Endothelial cell of umbilical vein (primary cell): ENCODE measurements at regions not wholly inside any gene's neighbourhood (a gene's known extent, or its start where the extent isn't known, plus 50 kb on each side); places are given as distances from the start of the nearest gene placed in this dataset.
"Not testable (repeated sequence)": the region's sequence is repeated elsewhere in the genome, so short reads cannot be mapped to it uniquely, and the experiment has no call there.

Experiments used
- BruUV-seq: library from RNA; stranded (reverse); fragments of 400-500 nt; replicated peaks from 2 replicates; lab custom pipeline; 2021; lab: Mats Ljungman, UMichigan
- CTCF ChIA-PET: fragments of 300-600, 350-600 bp; sonication (Branson Sonifier 250); formaldehyde crosslinking; loops from one replicate; lab custom pipeline; 2021; ENCODE audit warnings: antibody characterized with exemption, inconsistent platforms; lab: Charles Lee
- POLR2A ChIA-PET: fragments of 300-600, 350-600 bp; sonication (Branson Sonifier 250); formaldehyde crosslinking; loops from one replicate; lab custom pipeline; 2021; ENCODE audit warnings: antibody characterized with exemption, inconsistent platforms; lab: Charles Lee
- DNase-seq: peaks from one replicate; pipeline ENCODE4 v3.0.0-alpha.2; 2011; ENCODE audit warnings: low read depth, low spot score
- FAIRE-seq: peaks from 2 replicates; lab custom pipeline; 2011; peaks lifted over from hg19 to GRCh38; lab: Jason Lieb, UNC
- H2AFZ ChIP-seq: 2 replicates; pipeline ENCODE4 v1.6.0; 2012; ENCODE audit warnings: low read depth, low read length, control low read depth, inconsistent platforms
- H3K27ac ChIP-seq: 2 replicates; pipeline ENCODE4 v1.5.1; 2011; ENCODE audit warnings: low read depth, mild to moderate bottlenecking, control low read depth, low read length, moderate library complexity; ENCODE audit not compliant: insufficient read depth
- H3K27me3 ChIP-seq, 2 experiments: 2 replicates each; pipeline versions ENCODE4 v1.6.0 to v1.6.1; 2011; ENCODE audit warnings: low read length in 2 of 2, mixed read lengths in 1 of 2; ENCODE audit not compliant: control insufficient read depth in 2 of 2, insufficient read depth in 2 of 2
- H3K36me3 ChIP-seq, 2 experiments: 2 replicates in 1 of 2; 3 replicates in 1 of 2; pipeline ENCODE4 v1.5.1; 2011; ENCODE audit warnings: low read length in 2 of 2, mild to moderate bottlenecking in 1 of 2, moderate library complexity in 1 of 2; ENCODE audit not compliant: control insufficient read depth in 2 of 2, insufficient read depth in 2 of 2; ENCODE audit errors: extremely low read depth in 1 of 2
- H3K4me1 ChIP-seq: 3 replicates; pipeline ENCODE4 v1.5.1; 2011; ENCODE audit warnings: mild to moderate bottlenecking, low read length; ENCODE audit not compliant: control insufficient read depth, insufficient read depth; ENCODE audit errors: extremely low read depth
- H3K4me2 ChIP-seq: 2 replicates; pipeline ENCODE4 v1.6.1; 2011; ENCODE audit warnings: low read length, control low read depth, mixed read lengths; ENCODE audit not compliant: insufficient read depth
- H3K4me3 ChIP-seq, 3 experiments: fragments of 200-600 bp in 1 of 3; sonication (generic), shearing (Covaris generic) in 1 of 3; replicated peaks in 1 of 3; 2 replicates each; pipeline ENCODE4 v1.5.1; 2011 to 2016; ENCODE audit warnings: control low read depth in 3 of 3, low read length in 3 of 3, mild to moderate bottlenecking in 2 of 3, inconsistent platforms in 1 of 3, low read depth in 1 of 3, moderate library complexity in 1 of 3; ENCODE audit not compliant: insufficient read depth in 1 of 3
- H3K79me2 ChIP-seq: 2 replicates; pipeline ENCODE4 v1.6.0; 2012; ENCODE audit warnings: low read length, inconsistent platforms; ENCODE audit not compliant: control insufficient read depth, insufficient read depth
- H3K9ac ChIP-seq: replicated peaks from 2 replicates; pipeline ENCODE3; 2011; ENCODE audit warnings: low read length, control low read depth; ENCODE audit not compliant: insufficient read depth; ENCODE audit errors: extremely low read depth
- H3K9me1 ChIP-seq: replicated peaks from 3 replicates; pipeline ENCODE4 v1.6.0; 2011; ENCODE audit warnings: mild to moderate bottlenecking, low read length; ENCODE audit not compliant: control insufficient read depth, insufficient read depth; ENCODE audit errors: extremely low read depth
- H3K9me3 ChIP-seq: replicated peaks from 2 replicates; pipeline ENCODE4 v1.5.1; 2012; ENCODE audit warnings: low read length, inconsistent platforms; ENCODE audit not compliant: control insufficient read depth, insufficient read depth
- H4K20me1 ChIP-seq: replicated peaks from 2 replicates; pipeline ENCODE3; 2011; ENCODE audit warnings: mild to moderate bottlenecking, low read length; ENCODE audit not compliant: control insufficient read depth, insufficient read depth; ENCODE audit errors: extremely low read depth
- FOS ChIP-seq: IDR thresholded peaks from 2 replicates; pipeline ENCODE4 v1.6.1; 2011; ENCODE audit warnings: mild to moderate bottlenecking, low read length, moderate library complexity, borderline replicate concordance; ENCODE audit not compliant: insufficient read depth
- GATA2 ChIP-seq: IDR thresholded peaks from 2 replicates; pipeline ENCODE4 v1.7.0; 2011; ENCODE audit warnings: low read depth, mild to moderate bottlenecking, moderate library complexity, mixed read lengths, low read length; ENCODE audit not compliant: insufficient read length, insufficient read depth
- MAX ChIP-seq: IDR thresholded peaks from 2 replicates; pipeline ENCODE4 v1.6.1; 2011; ENCODE audit not compliant: insufficient read depth, insufficient read length
- dilution Hi-C: fragments of 300-500 bp; cut with MboI; formaldehyde crosslinking; loops from one replicate; pipeline ENCODE4 v1.15.0; 2019; ENCODE audit warnings: low sequenced_read_pairs; ENCODE audit not compliant: extremely low pct_ligation_motif_present
- intact Hi-C: fragments of 100-400 bp; cut with micrococcal nuclease; formaldehyde crosslinking; loops from one replicate; pipeline ENCODE4 v1.10.0; 2022

- H3K79me2 ChIP-seq, dilution Hi-C loops, FAIRE-seq, CTCF ChIA-PET, H4K20me1 ChIP-seq, BruUV-seq, H3K4me2 ChIP-seq, H3K4me1 ChIP-seq, H3K36me3 ChIP-seq, H3K9me3 ChIP-seq, H3K9me1 ChIP-seq, intact Hi-C loops, POLR2A ChIA-PET, H3K9ac ChIP-seq, H3K27ac ChIP-seq, H3K4me3 ChIP-seq, H3K27me3 ChIP-seq, DNase-seq, H2AFZ ChIP-seq: not testable (repeated sequence)
Measured at GRCh38 chr20:29496767-29497166, 1760.7 kb upstream of the DEFB115 start.

- TF ChIP-seq MAX (no peak), FOS (no peak), GATA2 (no peak)
- dilution Hi-C loops (no loop called here), intact Hi-C loops (no loop called here)
- no peaks in the 10 kb centered on the region for H4K20me1 ChIP-seq
- no peak overlapping the region for H3K4me2 ChIP-seq
- H3K79me2 ChIP-seq: no peaks in the 10 kb centered on the region
- no peaks in the 10 kb centered on the region for H3K27me3 ChIP-seq
- POLR2A ChIA-PET: no interaction called here
- H3K36me3 ChIP-seq: no peaks in the 10 kb centered on the region
- H3K4me1 ChIP-seq: no peaks in the 10 kb centered on the region
- CTCF ChIA-PET: no interaction called here
- H3K9me1 ChIP-seq: no peaks in the 10 kb centered on the region
- H2AFZ ChIP-seq: no peak overlapping the region
- H3K4me3 ChIP-seq: no peak overlapping the region
- FAIRE-seq (no peak), DNase-seq (no peak)
- H3K9ac ChIP-seq: no peak overlapping the region
- no peak overlapping the region for H3K27ac ChIP-seq
- peaks cover 5% of the 10 kb centered on the region for H3K9me3 ChIP-seq
- no TSS peak for BruUV-seq
Measured at GRCh38 chr20:29497261-29497671, 1760.2 kb upstream of the DEFB115 start.

GRCh38 chr20:29497684-29498083 lies 1759.8 kb upstream of the DEFB115 start:
- H3K9ac ChIP-seq, H3K79me2 ChIP-seq, H3K36me3 ChIP-seq, H3K4me1 ChIP-seq, H3K9me1 ChIP-seq, H4K20me1 ChIP-seq, H2AFZ ChIP-seq, DNase-seq, FAIRE-seq, H3K9me3 ChIP-seq, H3K4me3 ChIP-seq, BruUV-seq, dilution Hi-C loops, H3K4me2 ChIP-seq, intact Hi-C loops, H3K27ac ChIP-seq, POLR2A ChIA-PET, CTCF ChIA-PET, H3K27me3 ChIP-seq: not testable (repeated sequence)

GRCh38 chr20:29500738-29501137 lies 1756.7 kb upstream of the DEFB115 start:
- dilution Hi-C loops, FAIRE-seq, intact Hi-C loops: not testable (repeated sequence)

More at GRCh38 chr20:29500738-29501137, 1756.7 kb upstream of the DEFB115 start:
- H3K4me3 ChIP-seq, H3K9ac ChIP-seq, H4K20me1 ChIP-seq, H3K27ac ChIP-seq, H3K27me3 ChIP-seq, H3K9me3 ChIP-seq, H3K79me2 ChIP-seq, DNase-seq, H3K4me1 ChIP-seq, H2AFZ ChIP-seq, H3K9me1 ChIP-seq, BruUV-seq, H3K36me3 ChIP-seq, CTCF ChIA-PET, H3K4me2 ChIP-seq, POLR2A ChIA-PET: not testable (repeated sequence)
